ENCODE measurements at regions not wholly inside any gene's neighbourhood (a gene's known extent, or its start where the extent isn't known, plus 50 kb on each side); places are given as distances from the start of the nearest gene placed in this dataset.

DNA sequence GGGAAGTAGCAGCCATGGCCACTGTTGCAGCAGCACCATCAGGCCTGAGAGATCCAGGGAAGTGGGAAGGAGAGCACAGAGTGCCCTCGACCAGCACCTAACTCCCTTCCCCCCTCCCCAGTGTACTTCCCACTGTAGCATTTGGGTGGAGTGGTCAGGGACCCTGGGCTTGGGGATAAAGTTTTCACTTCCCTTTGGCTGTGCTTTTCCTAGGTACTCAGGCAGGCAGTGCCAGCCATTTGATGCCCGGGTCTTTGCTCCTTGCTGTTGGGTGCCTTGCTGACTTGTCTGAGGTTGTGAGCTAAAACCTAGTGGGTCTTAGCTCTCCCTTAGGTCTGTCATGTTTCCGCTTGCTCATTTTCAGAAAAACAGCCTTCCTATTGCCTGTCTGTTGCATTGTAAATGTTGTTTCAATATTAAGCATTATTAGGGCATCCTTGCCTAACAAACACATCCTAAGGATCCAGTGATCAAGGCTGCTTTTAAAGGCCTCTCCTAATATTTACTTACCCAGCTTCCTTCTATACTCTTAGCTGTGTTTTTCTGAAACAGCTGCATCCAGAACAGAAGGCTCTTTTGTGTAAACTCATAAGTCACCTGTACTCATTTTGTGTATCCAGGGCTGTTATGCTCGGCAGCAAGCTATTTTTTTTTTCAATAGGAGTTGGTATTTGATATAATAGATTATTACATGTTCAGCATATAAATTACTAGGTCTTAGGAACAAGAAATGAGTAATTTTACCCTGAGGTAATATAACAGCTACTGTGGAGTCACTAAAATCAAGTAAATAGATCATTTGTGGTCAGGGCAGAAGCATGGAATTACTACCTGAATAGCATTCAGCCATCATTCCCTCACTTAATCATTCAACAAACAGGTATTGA lies 418.6 kb upstream of the PROX1 start:
- ChIA-PET POLR2A (interaction anchor here (0.7 kb wide), 1 partner anchor 91 kb away, joined by 3 read pairs; no protein-coding TSS in a partner anchor), CTCF (ENCODE audit: unreplicated experiment) (no interaction called here)
- H3K4me2 ChIP-seq (ENCODE audit: low read length): no peak overlapping the region
- H3K27ac ChIP-seq (ENCODE audit: low read depth, low read length, poor library complexity, severe bottlenecking): no peak overlapping the region
- no peaks in the 10 kb centered on the region for H3K4me1 ChIP-seq (ENCODE audit: insufficient read depth, low read length, poor library complexity, severe bottlenecking)
- H3K36me3 ChIP-seq (ENCODE audit: insufficient read depth, low read length): no peaks in the 10 kb centered on the region
- no peaks in the 10 kb centered on the region for H4K20me1 ChIP-seq (ENCODE audit: insufficient read depth, low read length)
- BruUV-seq (replicated peaks): no TSS peak
- H3K4me3 ChIP-seq (ENCODE audit: low read depth, low read length, poor library complexity, severe bottlenecking): no peak overlapping the region
- DNase-seq (ENCODE audit: low spot score): no peak
- H2AFZ ChIP-seq (ENCODE audit: low read length): no peak overlapping the region
- intact Hi-C loops (cut with micrococcal nuclease; ENCODE audit: unreplicated experiment): no loop called here
- TF ChIP-seq, protein P1, sequence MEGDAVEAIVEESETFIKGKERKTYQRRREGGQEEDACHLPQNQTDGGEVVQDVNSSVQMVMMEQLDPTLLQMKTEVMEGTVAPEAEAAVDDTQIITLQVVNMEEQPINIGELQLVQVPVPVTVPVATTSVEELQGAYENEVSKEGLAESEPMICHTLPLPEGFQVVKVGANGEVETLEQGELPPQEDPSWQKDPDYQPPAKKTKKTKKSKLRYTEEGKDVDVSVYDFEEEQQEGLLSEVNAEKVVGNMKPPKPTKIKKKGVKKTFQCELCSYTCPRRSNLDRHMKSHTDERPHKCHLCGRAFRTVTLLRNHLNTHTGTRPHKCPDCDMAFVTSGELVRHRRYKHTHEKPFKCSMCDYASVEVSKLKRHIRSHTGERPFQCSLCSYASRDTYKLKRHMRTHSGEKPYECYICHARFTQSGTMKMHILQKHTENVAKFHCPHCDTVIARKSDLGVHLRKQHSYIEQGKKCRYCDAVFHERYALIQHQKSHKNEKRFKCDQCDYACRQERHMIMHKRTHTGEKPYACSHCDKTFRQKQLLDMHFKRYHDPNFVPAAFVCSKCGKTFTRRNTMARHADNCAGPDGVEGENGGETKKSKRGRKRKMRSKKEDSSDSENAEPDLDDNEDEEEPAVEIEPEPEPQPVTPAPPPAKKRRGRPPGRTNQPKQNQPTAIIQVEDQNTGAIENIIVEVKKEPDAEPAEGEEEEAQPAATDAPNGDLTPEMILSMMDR (conservative IDR thresholded peaks at IDR 0.05; ENCODE audit: low read length): no peak
- no peak for TF ChIP-seq EZH2phosphoT487 (IDR thresholded peaks at IDR 0.05; ENCODE audit: borderline replicate concordance, low read depth, low read length)
- no peaks in the 10 kb centered on the region for H3K9me2 ChIP-seq (ENCODE audit: insufficient read depth, low read length)
- no peaks in the 10 kb centered on the region for H3K79me2 ChIP-seq (ENCODE audit: insufficient read depth, low read depth, low read length)
- H3K9me3 ChIP-seq (ENCODE audit: low read length): no peaks in the 10 kb centered on the region

DNA sequence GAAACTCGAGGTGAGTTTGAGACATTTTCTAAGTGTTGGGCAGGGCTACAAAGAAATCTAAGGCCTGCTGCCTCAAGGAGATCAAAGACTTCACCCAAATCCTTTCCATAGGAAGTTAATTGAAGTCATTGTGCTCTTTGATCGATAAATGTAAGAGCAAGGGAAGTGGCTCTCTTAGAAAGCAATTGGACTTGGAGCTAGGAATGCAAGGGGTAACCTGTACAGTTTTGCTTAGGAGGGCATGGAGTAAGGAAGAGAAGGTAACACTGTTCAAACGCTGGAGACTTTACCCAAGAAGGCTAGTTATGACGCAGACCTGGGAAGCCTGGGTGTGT lies 418.0 kb upstream of the PROX1 start:
- CTCF ChIA-PET (ENCODE audit: unreplicated experiment): no interaction called here
- no peak for DNase-seq (ENCODE audit: low spot score)
- intact Hi-C loops (cut with micrococcal nuclease; ENCODE audit: unreplicated experiment): no loop called here
- H3K9me3 ChIP-seq (ENCODE audit: low read length): no peaks in the 10 kb centered on the region
- no peaks in the 10 kb centered on the region for H3K79me2 ChIP-seq (ENCODE audit: insufficient read depth, low read depth, low read length)
- no peaks in the 10 kb centered on the region for H4K20me1 ChIP-seq (ENCODE audit: insufficient read depth, low read length)
- H3K9me2 ChIP-seq (ENCODE audit: insufficient read depth, low read length): no peaks in the 10 kb centered on the region
- H3K4me3 ChIP-seq (ENCODE audit: low read depth, low read length, poor library complexity, severe bottlenecking): no peak overlapping the region
- no peak overlapping the region for H2AFZ ChIP-seq (ENCODE audit: low read length)
- H3K4me1 ChIP-seq (ENCODE audit: insufficient read depth, low read length, poor library complexity, severe bottlenecking): no peaks in the 10 kb centered on the region
- TF ChIP-seq, protein P1 (conservative IDR thresholded peaks at IDR 0.05; ENCODE audit: low read length): no peak
- TF ChIP-seq EZH2phosphoT487 (IDR thresholded peaks at IDR 0.05; ENCODE audit: borderline replicate concordance, low read depth, low read length): no peak
- BruUV-seq (replicated peaks): no TSS peak
- H3K27ac ChIP-seq (ENCODE audit: low read depth, low read length, poor library complexity, severe bottlenecking): no peak overlapping the region
- H3K36me3 ChIP-seq (ENCODE audit: insufficient read depth, low read length): no peaks in the 10 kb centered on the region
- POLR2A ChIA-PET: no interaction called here
- H3K4me2 ChIP-seq (ENCODE audit: low read length): no peak overlapping the region

DNA sequence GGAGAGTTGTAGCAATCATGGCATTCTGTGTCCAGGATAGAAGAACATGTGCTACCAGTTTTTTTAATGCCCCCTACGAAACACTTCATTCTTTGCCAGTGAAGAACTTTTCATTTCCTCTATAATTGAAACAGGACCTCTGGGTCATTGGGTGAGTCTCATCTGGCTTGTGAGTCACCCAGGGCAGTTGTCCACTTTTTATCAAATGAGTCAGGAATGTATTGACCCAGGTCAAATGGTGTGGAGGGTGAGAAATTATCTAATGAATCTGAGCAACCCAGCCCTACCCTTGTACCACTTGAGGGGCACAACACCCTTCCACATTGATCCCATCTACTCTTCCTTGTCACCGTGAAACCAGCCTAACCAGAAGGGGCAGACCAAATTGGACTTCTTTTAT lies 417.3 kb upstream of the PROX1 start:
- H3K4me3 ChIP-seq (ENCODE audit: low read depth, low read length, poor library complexity, severe bottlenecking): no peak overlapping the region
- no peak overlapping the region for H3K4me2 ChIP-seq (ENCODE audit: low read length)
- ChIA-PET CTCF (ENCODE audit: unreplicated experiment) (no interaction called here), POLR2A (no interaction called here)
- no TSS peak for BruUV-seq (replicated peaks)
- H2AFZ ChIP-seq (ENCODE audit: low read length): no peak overlapping the region
- no peaks in the 10 kb centered on the region for H3K9me3 ChIP-seq (ENCODE audit: low read length)
- intact Hi-C loops (cut with micrococcal nuclease; ENCODE audit: unreplicated experiment): no loop called here
- TF ChIP-seq, protein P1 (conservative IDR thresholded peaks at IDR 0.05; ENCODE audit: low read length): no peak
- TF ChIP-seq EZH2phosphoT487 (IDR thresholded peaks at IDR 0.05; ENCODE audit: borderline replicate concordance, low read depth, low read length): no peak
- no peaks in the 10 kb centered on the region for H3K36me3 ChIP-seq (ENCODE audit: insufficient read depth, low read length)
- H3K9me2 ChIP-seq (ENCODE audit: insufficient read depth, low read length): no peaks in the 10 kb centered on the region
- H3K27ac ChIP-seq (ENCODE audit: low read depth, low read length, poor library complexity, severe bottlenecking): no peak overlapping the region
- H3K79me2 ChIP-seq (ENCODE audit: insufficient read depth, low read depth, low read length): no peaks in the 10 kb centered on the region
- H4K20me1 ChIP-seq (ENCODE audit: insufficient read depth, low read length): no peaks in the 10 kb centered on the region
- no peak for DNase-seq (ENCODE audit: low spot score)
- no peaks in the 10 kb centered on the region for H3K4me1 ChIP-seq (ENCODE audit: insufficient read depth, low read length, poor library complexity, severe bottlenecking)
